HEK293 (cell line): ENCODE measurements at regions not wholly inside any gene's neighbourhood (a gene's known extent, or its start where the extent isn't known, plus 50 kb on each side); places are given as distances from the start of the nearest gene placed in this dataset.

ENCODE experiments used
- CTCF ChIA-PET: fragments of 350-600 bp; formaldehyde crosslinking; extraction: SDS; loops from one replicate; lab custom pipeline; 2021; ENCODE audit warnings: antibody characterized with exemption; lab: Yijun Ruan, JAX
- POLR2A ChIA-PET: fragments of 300-600 bp; formaldehyde crosslinking; extraction: SDS; loops from one replicate; lab custom pipeline; 2020; ENCODE audit warnings: antibody characterized with exemption, inconsistent platforms; lab: Yijun Ruan, JAX
- H3K27ac ChIP-seq: fragments of 200-500 bp; sonication (Bioruptor generic); 2 replicates; pipeline ENCODE4 v1.5.1; 2014; ENCODE audit warnings: low read depth, low read length, control low read depth, inconsistent platforms; ENCODE audit errors: extremely low read depth
- H3K36me3 ChIP-seq, 2 experiments: fragments of 200-500 bp in 1 of 2; sonication (Bioruptor generic) in 1 of 2; 1 replicate in 1 of 2; 2 replicates in 1 of 2; pipeline ENCODE4 v1.5.1; 2014 to 2017; ENCODE audit warnings: inconsistent platforms in 2 of 2, low read length in 2 of 2; ENCODE audit not compliant: control insufficient read depth in 2 of 2, insufficient read depth in 1 of 2
- H3K4me1 ChIP-seq: fragments of 200-500 bp; sonication (Bioruptor generic); 2 replicates; pipeline ENCODE4 v1.5.1; 2014; ENCODE audit warnings: mild to moderate bottlenecking, low read length, inconsistent platforms; ENCODE audit not compliant: control insufficient read depth, insufficient read depth
- H3K4me3 ChIP-seq: 2 replicates; pipeline ENCODE4 v1.5.1; 2011; ENCODE audit warnings: low read depth, mild to moderate bottlenecking, control low read depth, low read length, moderate library complexity
- H3K9me3 ChIP-seq: fragments of 200-500 bp; sonication (Bioruptor generic); 2 replicates; pipeline ENCODE4 v1.5.1; 2014; ENCODE audit warnings: low read depth, low read length, inconsistent platforms; ENCODE audit not compliant: control insufficient read depth, insufficient read depth
- GLI4 ChIP-seq: fragments of 450-650 bp; formaldehyde crosslinking; IDR thresholded peaks from 2 replicates; pipeline ENCODE4 v1.5.1; 2016; ENCODE audit warnings: missing biosample characterization, missing genetic modification characterization
- KLF9 ChIP-seq: fragments of 450-650 bp; formaldehyde crosslinking; IDR thresholded peaks from 2 replicates; pipeline ENCODE4 v1.5.1; 2016; ENCODE audit warnings: missing biosample characterization, missing genetic modification characterization, low read depth
- SP3 ChIP-seq: fragments of 450-650 bp; formaldehyde crosslinking; IDR thresholded peaks from 2 replicates; pipeline ENCODE4 v1.5.1; 2016; ENCODE audit warnings: missing biosample characterization, missing genetic modification characterization
- TCF7L2 ChIP-seq: IDR thresholded peaks from 2 replicates; pipeline ENCODE4 v1.6.1; 2011; ENCODE audit warnings: low read depth, mild to moderate bottlenecking, inconsistent platforms, low read length, moderate library complexity, borderline replicate concordance
- ZBTB21 ChIP-seq: fragments of 450-650 bp; formaldehyde crosslinking; IDR thresholded peaks from 2 replicates; pipeline ENCODE4 v1.5.1; 2017; ENCODE audit warnings: missing biosample characterization, missing genetic modification characterization
- ZNF114 ChIP-seq: fragments of 450-650 bp; formaldehyde crosslinking; IDR thresholded peaks from 2 replicates; pipeline ENCODE4 v1.5.0; 2017; ENCODE audit warnings: missing biosample characterization, missing genetic modification characterization
- ZNF16 ChIP-seq: fragments of 450-650 bp; formaldehyde crosslinking; IDR thresholded peaks from 2 replicates; pipeline ENCODE4 v1.5.1; 2016; ENCODE audit warnings: low read depth, missing biosample characterization, missing genetic modification characterization
- ZNF175 ChIP-seq: fragments of 450-650 bp; formaldehyde crosslinking; IDR thresholded peaks from 2 replicates; pipeline ENCODE4 v1.5.1; 2016; ENCODE audit warnings: missing biosample characterization, missing genetic modification characterization
- ZNF223 ChIP-seq: fragments of 450-650 bp; formaldehyde crosslinking; IDR thresholded peaks from 2 replicates; pipeline ENCODE4 v1.5.1; 2016; ENCODE audit warnings: missing biosample characterization, missing genetic modification characterization
- ZNF311 ChIP-seq: fragments of 450-650 bp; formaldehyde crosslinking; IDR thresholded peaks from 2 replicates; pipeline ENCODE4 v1.5.1; 2017; ENCODE audit warnings: missing biosample characterization, missing genetic modification characterization, borderline replicate concordance
- ZNF324 ChIP-seq: fragments of 450-650 bp; formaldehyde crosslinking; IDR thresholded peaks from 2 replicates; pipeline ENCODE4 v1.5.1; 2016; ENCODE audit warnings: missing biosample characterization, missing genetic modification characterization
- ZNF473 ChIP-seq: fragments of 450-650 bp; formaldehyde crosslinking; IDR thresholded peaks from 2 replicates; pipeline ENCODE4 v1.5.1; 2017; ENCODE audit warnings: missing biosample characterization, missing genetic modification characterization
- ZNF510 ChIP-seq: fragments of 450-650 bp; formaldehyde crosslinking; IDR thresholded peaks from 2 replicates; pipeline ENCODE4 v1.5.1; 2018; ENCODE audit warnings: mild to moderate bottlenecking, missing genetic modification characterization, missing biosample characterization; ENCODE audit not compliant: insufficient replicate concordance
- ZNF544 ChIP-seq: fragments of 450-650 bp; formaldehyde crosslinking; IDR thresholded peaks from 2 replicates; pipeline ENCODE4 v1.5.0; 2017; ENCODE audit warnings: missing biosample characterization, missing genetic modification characterization
- ZNF768 ChIP-seq: fragments of 450-650 bp; formaldehyde crosslinking; IDR thresholded peaks from 2 replicates; pipeline ENCODE4 v1.5.1; 2018; ENCODE audit warnings: missing biosample characterization, mild to moderate bottlenecking, missing genetic modification characterization
- ZSCAN16 ChIP-seq: fragments of 450-650 bp; formaldehyde crosslinking; IDR thresholded peaks from 2 replicates; pipeline ENCODE4 v1.5.1; 2016; ENCODE audit warnings: missing biosample characterization, missing genetic modification characterization
- ZSCAN30 ChIP-seq: fragments of 450-650 bp; IDR thresholded peaks from 2 replicates; pipeline ENCODE4 v1.5.1; 2018; ENCODE audit warnings: missing biosample characterization, mild to moderate bottlenecking, missing genetic modification characterization, moderate library complexity
- TF ChIP-seq, protein P1 (sequence below): fragments of 450-650 bp; formaldehyde crosslinking; IDR thresholded peaks from 2 replicates; pipeline ENCODE4 v1.5.0; 2017; ENCODE audit warnings: missing biosample characterization, missing genetic modification characterization, borderline replicate concordance
- TF ChIP-seq, protein P2 (sequence below): fragments of 450-650 bp; formaldehyde crosslinking; conservative IDR thresholded peaks from 2 replicates; pipeline ENCODE4 v1.5.1; 2016; ENCODE audit warnings: low read depth, missing biosample characterization, missing genetic modification characterization
- TF ChIP-seq, protein P3 (sequence below): fragments of 450-650 bp; formaldehyde crosslinking; IDR thresholded peaks from 2 replicates; pipeline ENCODE4; 2016; ENCODE audit warnings: missing biosample characterization, missing genetic modification characterization

DNA sequence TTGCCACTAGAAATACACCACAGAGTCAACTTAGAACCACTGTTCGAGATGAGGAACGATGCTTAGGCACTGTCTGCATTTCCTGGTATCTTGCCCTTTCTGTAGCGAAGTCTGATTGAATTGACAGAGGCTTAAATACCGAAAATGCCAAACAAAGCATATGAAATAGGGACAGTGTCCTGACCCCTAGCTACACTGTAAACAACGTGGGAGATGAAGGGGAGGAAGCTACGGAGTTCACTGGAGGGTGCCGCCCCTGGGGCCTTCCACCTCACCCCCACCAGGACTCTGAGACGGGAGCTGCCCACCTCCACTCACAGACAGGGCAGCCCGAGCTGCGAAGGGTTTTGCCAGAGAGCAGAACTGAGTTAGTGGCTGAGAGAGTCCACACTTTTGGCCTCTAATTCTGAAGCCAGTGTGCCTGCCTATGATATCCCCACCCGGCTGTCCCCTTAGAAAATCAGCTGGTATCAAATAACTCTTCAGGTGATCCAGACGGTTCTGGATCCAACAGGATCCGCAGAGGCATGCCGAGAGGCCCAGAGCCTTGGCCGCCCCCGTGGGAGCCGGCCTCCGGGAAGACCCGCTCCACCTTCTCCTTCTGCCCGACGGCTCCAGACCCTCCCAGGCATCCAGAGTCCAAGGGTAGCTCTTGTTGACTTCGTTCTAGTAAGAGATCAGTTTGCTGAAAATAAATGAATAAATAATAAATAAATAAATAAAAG, 230.7 kb upstream of the DIO3 start:
- TF ChIP-seq ZSCAN30 = no peak
- TF ChIP-seq SP3 (tag by site-specific recombination) = no peak
- TF ChIP-seq ZSCAN16 (tag by site-specific recombination) = no peak
- TF ChIP-seq ZNF473 (tag by site-specific recombination) = no peak
- TF ChIP-seq, protein P1, sequence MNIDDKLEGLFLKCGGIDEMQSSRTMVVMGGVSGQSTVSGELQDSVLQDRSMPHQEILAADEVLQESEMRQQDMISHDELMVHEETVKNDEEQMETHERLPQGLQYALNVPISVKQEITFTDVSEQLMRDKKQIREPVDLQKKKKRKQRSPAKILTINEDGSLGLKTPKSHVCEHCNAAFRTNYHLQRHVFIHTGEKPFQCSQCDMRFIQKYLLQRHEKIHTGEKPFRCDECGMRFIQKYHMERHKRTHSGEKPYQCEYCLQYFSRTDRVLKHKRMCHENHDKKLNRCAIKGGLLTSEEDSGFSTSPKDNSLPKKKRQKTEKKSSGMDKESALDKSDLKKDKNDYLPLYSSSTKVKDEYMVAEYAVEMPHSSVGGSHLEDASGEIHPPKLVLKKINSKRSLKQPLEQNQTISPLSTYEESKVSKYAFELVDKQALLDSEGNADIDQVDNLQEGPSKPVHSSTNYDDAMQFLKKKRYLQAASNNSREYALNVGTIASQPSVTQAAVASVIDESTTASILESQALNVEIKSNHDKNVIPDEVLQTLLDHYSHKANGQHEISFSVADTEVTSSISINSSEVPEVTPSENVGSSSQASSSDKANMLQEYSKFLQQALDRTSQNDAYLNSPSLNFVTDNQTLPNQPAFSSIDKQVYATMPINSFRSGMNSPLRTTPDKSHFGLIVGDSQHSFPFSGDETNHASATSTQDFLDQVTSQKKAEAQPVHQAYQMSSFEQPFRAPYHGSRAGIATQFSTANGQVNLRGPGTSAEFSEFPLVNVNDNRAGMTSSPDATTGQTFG (tag by site-specific recombination) = no peak
- no peak for TF ChIP-seq ZNF768
- no peak for TF ChIP-seq ZNF223
- TF ChIP-seq ZNF16 = no peak
- TF ChIP-seq ZNF510 (tag by site-specific recombination) = no peak
- TF ChIP-seq KLF9 (tag by site-specific recombination) = no peak
- no peak for TF ChIP-seq ZBTB21 (tag by site-specific recombination)
- no peak for TF ChIP-seq ZNF324 (tag by site-specific recombination)
- Histone ChIP-seq H3K36me3 (no peaks in the 10 kb centered on the region), H3K4me3 (no peak overlapping the region), H3K27ac (no peak overlapping the region), H3K4me1 (no peaks in the 10 kb centered on the region), H3K9me3 (no peaks in the 10 kb centered on the region)
- CTCF ChIA-PET = no interaction called here
- POLR2A ChIA-PET = no interaction called here

DNA sequence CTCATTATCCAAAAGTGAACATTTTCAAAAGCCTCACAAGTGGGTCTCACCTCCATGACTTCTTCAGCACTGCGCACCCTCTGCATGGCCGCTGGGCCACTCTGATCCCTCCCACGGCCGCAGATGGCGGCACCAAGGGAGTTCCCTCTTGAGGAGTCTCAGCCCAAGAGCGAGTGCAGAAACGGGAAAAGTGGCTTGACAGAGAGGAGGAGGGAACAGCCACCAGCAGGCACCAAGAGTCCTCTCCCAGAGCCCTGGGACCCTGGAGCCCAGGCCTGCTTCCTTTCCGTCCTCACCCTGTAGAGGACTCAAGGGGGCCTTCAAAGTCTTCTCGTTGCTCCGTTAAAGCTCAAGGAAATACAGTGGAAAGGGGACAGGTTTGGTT, 230.2 kb upstream of the DIO3 start:
- H3K36me3 ChIP-seq = no peaks in the 10 kb centered on the region
- POLR2A ChIA-PET = no interaction called here
- no peak overlapping the region for H3K4me3 ChIP-seq
- CTCF ChIA-PET = no interaction called here
- H3K4me1 ChIP-seq = no peaks in the 10 kb centered on the region
- TF ChIP-seq ZNF473 (tag by site-specific recombination) (no peak), GLI4 (no peak), ZNF544 (tag by site-specific recombination) (no peak), ZNF175 (tag by site-specific recombination) (no peak), ZNF311 (tag by site-specific recombination) (no peak), ZNF114 (tag by site-specific recombination) (no peak), TCF7L2 (no peak)
- TF ChIP-seq, protein P2, sequence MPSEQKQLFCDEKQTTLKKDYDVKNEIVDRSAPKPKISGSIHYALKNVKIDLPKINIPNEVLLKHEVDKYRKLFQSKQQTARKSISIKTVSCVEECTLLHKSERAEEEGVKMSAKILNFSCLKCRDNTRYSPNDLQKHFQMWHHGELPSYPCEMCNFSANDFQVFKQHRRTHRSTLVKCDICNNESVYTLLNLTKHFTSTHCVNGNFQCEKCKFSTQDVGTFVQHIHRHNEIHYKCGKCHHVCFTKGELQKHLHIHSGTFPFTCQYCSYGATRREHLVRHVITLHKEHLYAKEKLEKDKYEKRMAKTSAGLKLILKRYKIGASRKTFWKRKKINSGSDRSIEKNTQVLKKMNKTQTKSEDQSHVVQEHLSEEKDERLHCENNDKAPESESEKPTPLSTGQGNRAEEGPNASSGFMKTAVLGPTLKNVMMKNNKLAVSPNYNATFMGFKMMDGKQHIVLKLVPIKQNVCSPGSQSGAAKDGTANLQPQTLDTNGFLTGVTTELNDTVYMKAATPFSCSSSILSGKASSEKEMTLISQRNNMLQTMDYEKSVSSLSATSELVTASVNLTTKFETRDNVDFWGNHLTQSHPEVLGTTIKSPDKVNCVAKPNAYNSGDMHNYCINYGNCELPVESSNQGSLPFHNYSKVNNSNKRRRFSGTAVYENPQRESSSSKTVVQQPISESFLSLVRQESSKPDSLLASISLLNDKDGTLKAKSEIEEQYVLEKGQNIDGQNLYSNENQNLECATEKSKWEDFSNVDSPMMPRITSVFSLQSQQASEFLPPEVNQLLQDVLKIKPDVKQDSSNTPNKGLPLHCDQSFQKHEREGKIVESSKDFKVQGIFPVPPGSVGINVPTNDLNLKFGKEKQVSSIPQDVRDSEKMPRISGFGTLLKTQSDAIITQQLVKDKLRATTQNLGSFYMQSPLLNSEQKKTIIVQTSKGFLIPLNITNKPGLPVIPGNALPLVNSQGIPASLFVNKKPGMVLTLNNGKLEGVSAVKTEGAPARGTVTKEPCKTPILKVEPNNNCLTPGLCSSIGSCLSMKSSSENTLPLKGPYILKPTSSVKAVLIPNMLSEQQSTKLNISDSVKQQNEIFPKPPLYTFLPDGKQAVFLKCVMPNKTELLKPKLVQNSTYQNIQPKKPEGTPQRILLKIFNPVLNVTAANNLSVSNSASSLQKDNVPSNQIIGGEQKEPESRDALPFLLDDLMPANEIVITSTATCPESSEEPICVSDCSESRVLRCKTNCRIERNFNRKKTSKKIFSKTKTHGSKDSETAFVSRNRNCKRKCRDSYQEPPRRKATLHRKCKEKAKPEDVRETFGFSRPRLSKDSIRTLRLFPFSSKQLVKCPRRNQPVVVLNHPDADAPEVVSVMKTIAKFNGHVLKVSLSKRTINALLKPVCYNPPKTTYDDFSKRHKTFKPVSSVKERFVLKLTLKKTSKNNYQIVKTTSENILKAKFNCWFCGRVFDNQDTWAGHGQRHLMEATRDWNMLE = no peak
- TF ChIP-seq, protein P3, sequence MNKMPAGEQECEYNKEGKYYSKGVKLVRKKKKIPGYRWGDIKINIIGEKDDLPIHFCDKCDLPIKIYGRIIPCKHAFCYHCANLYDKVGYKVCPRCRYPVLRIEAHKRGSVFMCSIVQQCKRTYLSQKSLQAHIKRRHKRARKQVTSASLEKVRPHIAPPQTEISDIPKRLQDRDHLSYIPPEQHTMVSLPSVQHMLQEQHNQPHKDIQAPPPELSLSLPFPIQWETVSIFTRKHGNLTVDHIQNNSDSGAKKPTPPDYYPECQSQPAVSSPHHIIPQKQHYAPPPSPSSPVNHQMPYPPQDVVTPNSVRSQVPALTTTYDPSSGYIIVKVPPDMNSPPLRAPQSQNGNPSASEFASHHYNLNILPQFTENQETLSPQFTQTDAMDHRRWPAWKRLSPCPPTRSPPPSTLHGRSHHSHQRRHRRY (tag by site-specific recombination) = no peak
- no peaks in the 10 kb centered on the region for H3K9me3 ChIP-seq
- no peak overlapping the region for H3K27ac ChIP-seq
